Glutamatergic neuron (in vitro differentiated cells): ENCODE measurements at regions not wholly inside any gene's neighbourhood (a gene's known extent, or its start where the extent isn't known, plus 50 kb on each side); places are given as distances from the start of the nearest gene placed in this dataset.
"Not testable (repeated sequence)": the region's sequence is repeated elsewhere in the genome, so short reads cannot be mapped to it uniquely, and the experiment has no call there.

Experiments
- DNase-seq: peaks from one replicate; pipeline ENCODE4 v3.0.0; 2022
- H3K27ac Mint-ChIP-seq: one replicate; pipeline ENCODE4 v1.8.0; 2020; ENCODE audit warnings: mild to moderate bottlenecking, mixed read lengths, inconsistent platforms; ENCODE audit not compliant: unreplicated experiment
- H3K27me3 Mint-ChIP-seq: one replicate; pipeline ENCODE4 v1.8.0; 2020; ENCODE audit warnings: mild to moderate bottlenecking, moderate library complexity, mixed read lengths, inconsistent platforms; ENCODE audit not compliant: unreplicated experiment
- H3K36me3 Mint-ChIP-seq: one replicate; pipeline ENCODE4 v1.8.0; 2020; ENCODE audit warnings: mild to moderate bottlenecking, mixed read lengths, inconsistent platforms; ENCODE audit not compliant: unreplicated experiment
- H3K4me1 Mint-ChIP-seq: one replicate; pipeline ENCODE4 v1.8.0; 2020; ENCODE audit warnings: mild to moderate bottlenecking, low read depth, mixed read lengths, inconsistent platforms; ENCODE audit not compliant: unreplicated experiment
- H3K4me3 Mint-ChIP-seq: one replicate; pipeline ENCODE4 v1.8.0; 2020; ENCODE audit warnings: mild to moderate bottlenecking, mixed read lengths, inconsistent platforms; ENCODE audit not compliant: unreplicated experiment
- H3K9me3 Mint-ChIP-seq: one replicate; pipeline ENCODE4 v1.8.0; 2020; ENCODE audit warnings: mild to moderate bottlenecking, moderate library complexity, mixed read lengths, inconsistent platforms; ENCODE audit not compliant: unreplicated experiment
- TF ChIP-seq, protein P1 (sequence below): fragments of 200-600 bp; sonication (generic); IDR thresholded peaks from one replicate; pipeline ENCODE4 v1.5.0; 2021; ENCODE audit not compliant: partially characterized antibody, unreplicated experiment

DNA sequence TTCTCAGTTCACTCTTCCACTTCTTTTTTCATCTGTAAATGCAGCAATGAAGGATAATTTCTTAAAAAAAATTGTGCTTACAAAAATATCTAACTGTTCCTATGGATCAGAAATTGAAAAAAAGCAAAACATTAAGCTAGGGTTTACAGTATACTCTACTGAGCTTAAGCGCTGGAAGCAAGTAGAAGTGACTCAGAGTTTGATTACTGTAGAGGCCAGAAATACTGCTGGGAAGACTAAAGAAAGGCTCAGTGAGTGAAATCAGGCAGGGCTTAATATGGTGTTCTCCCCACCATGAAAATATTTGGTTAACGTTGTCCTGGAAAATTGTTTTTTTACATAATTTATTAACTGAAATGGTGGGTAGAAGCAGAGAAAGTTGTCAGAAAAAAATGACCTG lies 1061.8 kb upstream of the GRIA3 start:
- TF ChIP-seq, protein P1, sequence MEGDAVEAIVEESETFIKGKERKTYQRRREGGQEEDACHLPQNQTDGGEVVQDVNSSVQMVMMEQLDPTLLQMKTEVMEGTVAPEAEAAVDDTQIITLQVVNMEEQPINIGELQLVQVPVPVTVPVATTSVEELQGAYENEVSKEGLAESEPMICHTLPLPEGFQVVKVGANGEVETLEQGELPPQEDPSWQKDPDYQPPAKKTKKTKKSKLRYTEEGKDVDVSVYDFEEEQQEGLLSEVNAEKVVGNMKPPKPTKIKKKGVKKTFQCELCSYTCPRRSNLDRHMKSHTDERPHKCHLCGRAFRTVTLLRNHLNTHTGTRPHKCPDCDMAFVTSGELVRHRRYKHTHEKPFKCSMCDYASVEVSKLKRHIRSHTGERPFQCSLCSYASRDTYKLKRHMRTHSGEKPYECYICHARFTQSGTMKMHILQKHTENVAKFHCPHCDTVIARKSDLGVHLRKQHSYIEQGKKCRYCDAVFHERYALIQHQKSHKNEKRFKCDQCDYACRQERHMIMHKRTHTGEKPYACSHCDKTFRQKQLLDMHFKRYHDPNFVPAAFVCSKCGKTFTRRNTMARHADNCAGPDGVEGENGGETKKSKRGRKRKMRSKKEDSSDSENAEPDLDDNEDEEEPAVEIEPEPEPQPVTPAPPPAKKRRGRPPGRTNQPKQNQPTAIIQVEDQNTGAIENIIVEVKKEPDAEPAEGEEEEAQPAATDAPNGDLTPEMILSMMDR = no peak
- Mint-ChIP-seq H3K36me3 (no peaks in the 10 kb centered on the region), H3K27ac (no peak overlapping the region), H3K27me3 (no peaks in the 10 kb centered on the region), H3K9me3 (no peaks in the 10 kb centered on the region), H3K4me1 (peaks cover 3% of the 10 kb centered on the region), H3K4me3 (no peak overlapping the region)
- DNase-seq = no peak

DNA sequence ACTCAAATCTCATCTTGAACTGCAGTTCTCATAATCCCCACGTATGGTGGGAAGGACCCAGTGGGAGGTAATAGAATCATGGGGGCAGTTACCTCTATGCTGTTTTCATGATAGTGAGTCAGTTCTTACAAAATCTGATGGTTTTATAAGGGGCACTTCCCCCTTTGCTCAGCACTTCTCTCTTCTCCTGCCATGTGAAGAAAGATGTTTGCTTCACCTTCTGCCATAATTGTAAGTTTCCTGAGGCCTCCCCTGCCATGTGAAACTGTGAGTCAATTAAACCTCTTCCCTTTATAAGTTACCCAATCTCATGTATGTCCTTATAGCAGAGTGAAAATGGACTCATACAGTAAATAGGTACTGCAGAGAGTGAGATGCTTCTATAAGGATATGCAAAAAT lies 1050.6 kb upstream of the GRIA3 start:
- H3K27ac Mint-ChIP-seq = no peak overlapping the region
- TF ChIP-seq, protein P1 = no peak
- no peaks in the 10 kb centered on the region for H3K4me1 Mint-ChIP-seq
- no peaks in the 10 kb centered on the region for H3K36me3 Mint-ChIP-seq
- no peak for DNase-seq
- no peak overlapping the region for H3K4me3 Mint-ChIP-seq
- H3K27me3 Mint-ChIP-seq = peaks cover 1% of the 10 kb centered on the region
- no peaks in the 10 kb centered on the region for H3K9me3 Mint-ChIP-seq

DNA sequence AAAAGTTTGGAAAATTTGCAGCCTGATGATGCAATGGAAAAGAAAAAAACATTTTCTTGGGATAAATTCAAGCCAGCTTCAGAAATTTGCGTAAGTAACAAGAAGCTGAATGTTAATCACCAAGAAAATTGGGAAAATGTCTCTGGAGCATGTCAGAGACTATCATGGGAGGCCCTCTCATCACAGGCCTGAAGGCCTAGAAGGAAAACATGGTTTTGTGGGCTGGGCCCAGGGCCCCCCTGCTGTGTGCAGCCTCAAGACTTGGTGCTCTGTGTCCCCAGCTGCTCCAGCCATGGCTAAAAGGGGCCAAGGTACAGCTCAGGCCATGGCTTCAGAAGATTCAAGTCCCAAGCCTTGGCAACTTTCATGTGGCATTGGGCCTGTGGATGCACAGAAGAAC lies 1049.8 kb upstream of the GRIA3 start:
- H3K4me3 Mint-ChIP-seq = no peak overlapping the region
- TF ChIP-seq, protein P1 = no peak

DNA sequence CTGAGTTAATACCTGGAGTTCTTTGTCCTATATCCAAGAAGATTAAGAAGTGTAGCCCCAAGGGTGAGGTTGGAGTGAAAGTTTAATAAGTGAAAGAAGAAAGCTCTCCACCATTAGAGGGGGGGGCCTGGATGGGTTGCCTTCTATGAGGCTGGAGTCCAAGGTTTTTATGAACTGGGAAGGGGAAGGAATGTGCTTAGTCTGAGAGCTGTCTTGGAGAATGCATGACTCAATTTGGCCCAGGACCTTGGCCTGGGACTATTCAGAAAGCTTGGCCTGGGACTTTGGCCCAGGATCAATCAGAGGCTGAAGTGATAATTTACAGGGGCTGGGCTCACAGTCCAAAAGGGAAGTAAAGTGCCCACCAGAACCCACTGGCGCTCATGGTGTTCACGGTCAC lies 1049.0 kb upstream of the GRIA3 start:
- DNase-seq = no peak
- Mint-ChIP-seq H3K9me3 (no peaks in the 10 kb centered on the region), H3K36me3 (no peaks in the 10 kb centered on the region), H3K27ac (no peak overlapping the region), H3K4me1 (no peaks in the 10 kb centered on the region), H3K27me3 (peaks cover 1% of the 10 kb centered on the region), H3K4me3 (no peak overlapping the region)
- TF ChIP-seq, protein P1 = no peak

More for the DNA sequence above, 1049.8 kb upstream of the GRIA3 start:
- Mint-ChIP-seq H3K27me3 (peaks cover 1% of the 10 kb centered on the region), H3K36me3 (no peaks in the 10 kb centered on the region), H3K4me1 (no peaks in the 10 kb centered on the region), H3K27ac (no peak overlapping the region), H3K9me3 (no peaks in the 10 kb centered on the region)
- no peak for DNase-seq

DNA sequence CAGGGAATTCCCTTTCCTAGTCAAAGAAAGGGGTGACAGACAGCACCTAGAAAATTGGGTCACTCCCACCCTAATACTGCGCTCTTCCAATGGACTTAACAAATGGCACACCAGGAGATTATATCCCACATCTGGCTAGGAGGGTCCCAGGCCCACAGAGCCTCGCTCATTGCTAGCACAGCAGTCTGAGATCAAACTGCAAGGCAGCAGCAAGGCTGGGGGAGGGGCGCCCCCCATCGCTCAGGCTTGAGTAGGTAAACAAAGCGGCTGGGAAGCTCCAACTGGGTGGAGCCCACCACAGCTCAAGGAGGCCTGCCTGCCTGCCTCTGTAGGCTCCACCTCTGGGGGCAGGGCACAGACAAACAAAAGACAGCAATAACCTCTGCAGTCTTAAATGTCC lies 1043.9 kb upstream of the GRIA3 start:
- not testable (repeated sequence) for H3K4me1 Mint-ChIP-seq, DNase-seq, H3K36me3 Mint-ChIP-seq, H3K27me3 Mint-ChIP-seq, H3K4me3 Mint-ChIP-seq, H3K9me3 Mint-ChIP-seq, H3K27ac Mint-ChIP-seq

DNA sequence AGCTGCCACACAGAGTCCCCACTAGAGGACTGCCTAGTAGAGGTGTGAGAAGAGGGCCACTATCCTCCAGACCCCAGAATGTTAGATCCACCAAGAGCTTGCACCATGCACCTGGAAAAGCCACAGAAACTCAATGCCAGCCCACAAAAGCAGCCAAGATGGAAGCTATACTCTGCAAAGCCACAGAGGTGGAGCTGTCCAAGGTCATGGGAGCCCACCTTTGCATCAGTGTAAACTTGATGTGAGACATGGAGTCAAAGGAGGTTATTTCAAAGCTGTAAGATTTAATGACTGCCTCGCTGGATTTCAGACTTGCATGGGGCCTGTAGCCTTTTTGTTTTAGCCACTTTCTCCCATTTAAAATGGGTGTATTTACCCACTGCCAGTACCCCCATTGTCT lies 1030.1 kb upstream of the GRIA3 start:
- no peak overlapping the region for H3K4me3 Mint-ChIP-seq
- H3K36me3 Mint-ChIP-seq = no peaks in the 10 kb centered on the region
- no peaks in the 10 kb centered on the region for H3K4me1 Mint-ChIP-seq
- no peak for DNase-seq
- no peak overlapping the region for H3K27ac Mint-ChIP-seq
- no peaks in the 10 kb centered on the region for H3K9me3 Mint-ChIP-seq
- peaks cover 2% of the 10 kb centered on the region for H3K27me3 Mint-ChIP-seq
- TF ChIP-seq, protein P1 = no peak
